H9 (cell line): ENCODE measurements at regions not wholly inside any gene's neighbourhood (a gene's known extent, or its start where the extent isn't known, plus 50 kb on each side); places are given as distances from the start of the nearest gene placed in this dataset.

Experiments used
- DNase-seq: peaks from one replicate; pipeline ENCODE4 v3.0.0-alpha.2; 2017
- H2AFZ ChIP-seq: one replicate; pipeline ENCODE4 v1.6.1; 2013; ENCODE audit warnings: mild to moderate bottlenecking, low read length, control low read depth, moderate library complexity
- H2AK5ac ChIP-seq: 2 replicates; pipeline ENCODE4 v1.6.1; 2013; ENCODE audit warnings: low read length, control low read depth, mixed read lengths; ENCODE audit not compliant: insufficient read length
- H2BK120ac ChIP-seq: one replicate; pipeline ENCODE4 v1.6.1; 2013; ENCODE audit warnings: low read depth, mild to moderate bottlenecking, low read length, control low read depth, inconsistent platforms; ENCODE audit not compliant: poor library complexity, severe bottlenecking
- H2BK12ac ChIP-seq: 2 replicates; pipeline ENCODE4 v1.6.1; 2013; ENCODE audit warnings: low read length, control low read depth, mixed read lengths, low read depth; ENCODE audit not compliant: insufficient read length
- H2BK15ac ChIP-seq: 2 replicates; pipeline ENCODE4 v1.6.1; 2013; ENCODE audit warnings: low read depth, low read length, control low read depth
- H2BK20ac ChIP-seq: one replicate; pipeline ENCODE4 v1.6.1; 2013; ENCODE audit warnings: low read depth, mild to moderate bottlenecking, low read length, control low read depth, inconsistent platforms; ENCODE audit not compliant: poor library complexity, severe bottlenecking
- H2BK5ac ChIP-seq: 2 replicates; pipeline ENCODE4 v1.6.1; 2013; ENCODE audit warnings: low read length, control low read depth, mixed read lengths; ENCODE audit not compliant: insufficient read length
- H3K14ac ChIP-seq: 2 replicates; pipeline ENCODE4 v1.6.1; 2013; ENCODE audit warnings: low read length, control low read depth; ENCODE audit not compliant: insufficient read depth
- H3K18ac ChIP-seq: 2 replicates; pipeline ENCODE4 v1.6.1; 2013; ENCODE audit warnings: low read depth, mild to moderate bottlenecking, mixed read lengths, low read length, control low read depth; ENCODE audit not compliant: insufficient read length
- H3K23ac ChIP-seq: 2 replicates; pipeline ENCODE4 v1.6.1; 2013; ENCODE audit warnings: low read length, control low read depth, mixed read lengths, low read depth; ENCODE audit not compliant: insufficient read length
- H3K23me2 ChIP-seq: 2 replicates; pipeline ENCODE4 v1.6.1; 2013; ENCODE audit warnings: low read depth, mild to moderate bottlenecking, mixed read lengths, low read length, control low read depth; ENCODE audit not compliant: insufficient read length, poor library complexity, severe bottlenecking
- H3K27ac ChIP-seq: 2 replicates; pipeline ENCODE4 v1.5.1; 2013; ENCODE audit warnings: low read length, control low read depth, mixed read lengths, low read depth; ENCODE audit not compliant: insufficient read length
- H3K27me3 ChIP-seq: 2 replicates; pipeline ENCODE4 v1.6.1; 2013; ENCODE audit warnings: low read length, control low read depth, inconsistent platforms; ENCODE audit not compliant: insufficient read depth
- H3K4ac ChIP-seq: 2 replicates; pipeline ENCODE4 v1.6.1; 2013; ENCODE audit warnings: low read depth, mild to moderate bottlenecking, control low read depth, inconsistent platforms, low read length, moderate library complexity
- H3K4me1 ChIP-seq: 2 replicates; pipeline ENCODE4 v1.6.1; 2013; ENCODE audit warnings: low read length, control low read depth, inconsistent platforms; ENCODE audit not compliant: insufficient read depth
- H3K4me2 ChIP-seq: 2 replicates; pipeline ENCODE4 v1.6.1; 2013; ENCODE audit warnings: low read length, control low read depth, mixed read lengths; ENCODE audit not compliant: insufficient read length, insufficient read depth
- H3K56ac ChIP-seq: 2 replicates; pipeline ENCODE4 v1.6.1; 2013; ENCODE audit warnings: low read depth, mild to moderate bottlenecking, mixed read lengths, low read length, control low read depth; ENCODE audit not compliant: insufficient read length
- H3K79me1 ChIP-seq: 2 replicates; pipeline ENCODE4 v1.6.1; 2013; ENCODE audit warnings: low read depth, mild to moderate bottlenecking, moderate library complexity, low read length, control low read depth, inconsistent platforms; ENCODE audit not compliant: insufficient read depth, poor library complexity, severe bottlenecking
- H3K79me2 ChIP-seq: 2 replicates; pipeline ENCODE4 v1.6.1; 2013; ENCODE audit warnings: low read length, control low read depth, inconsistent platforms; ENCODE audit not compliant: insufficient read depth
- H3K9ac ChIP-seq: 2 replicates; pipeline ENCODE4 v1.6.1; 2013; ENCODE audit warnings: low read length, control low read depth, mixed read lengths; ENCODE audit not compliant: insufficient read length; ENCODE audit errors: extremely low read depth
- H3K9me3 ChIP-seq: one replicate; pipeline ENCODE4 v1.6.1; 2013; ENCODE audit warnings: low read depth, low read length, inconsistent platforms; ENCODE audit not compliant: control insufficient read depth
- H3T11ph ChIP-seq: one replicate; pipeline ENCODE4 v1.6.1; 2013; ENCODE audit warnings: mild to moderate bottlenecking, low read length, control low read depth, inconsistent platforms
- H4K20me1 ChIP-seq: one replicate; pipeline ENCODE4 v1.6.1; 2013; ENCODE audit not compliant: control insufficient read depth, insufficient read length, insufficient read depth
- H4K5ac ChIP-seq: 2 replicates; pipeline ENCODE4 v1.6.1; 2013; ENCODE audit warnings: low read depth, mild to moderate bottlenecking, mixed read lengths, low read length, control low read depth; ENCODE audit not compliant: insufficient read length
- H4K8ac ChIP-seq: replicated peaks from 2 replicates; pipeline ENCODE4 v1.6.1; 2013; ENCODE audit warnings: low read length, control low read depth, mixed read lengths, low read depth; ENCODE audit not compliant: insufficient read length
- H4K91ac ChIP-seq: 2 replicates; pipeline ENCODE4 v1.6.1; 2013; ENCODE audit warnings: low read depth, mild to moderate bottlenecking, moderate library complexity, mixed read lengths, low read length, control low read depth; ENCODE audit not compliant: insufficient read length
- H3K27ac Mint-ChIP-seq, 3 experiments: 2 replicates in 2 of 3; 3 replicates in 1 of 3; pipeline ENCODE4 v1.8.0; 2020 to 2021; ENCODE audit warnings: mixed read lengths in 3 of 3, mild to moderate bottlenecking in 1 of 3, moderate library complexity in 1 of 3
- H3K27me3 Mint-ChIP-seq: 2 replicates; pipeline ENCODE4 v1.8.0; 2021; ENCODE audit warnings: low read depth, mild to moderate bottlenecking, moderate library complexity, mixed read lengths
- H3K36me3 Mint-ChIP-seq, 3 experiments: 2 replicates in 2 of 3; 3 replicates in 1 of 3; pipeline ENCODE4 v1.8.0; 2020 to 2021; ENCODE audit warnings: low read depth in 3 of 3, mixed read lengths in 3 of 3; ENCODE audit not compliant: insufficient read depth in 1 of 3
- H3K4me1 Mint-ChIP-seq, 2 experiments: 2 replicates each; pipeline ENCODE4 v1.8.0; 2020; ENCODE audit warnings: mixed read lengths in 2 of 2
- H3K4me3 Mint-ChIP-seq, 2 experiments: 2 replicates in 1 of 2; 3 replicates in 1 of 2; pipeline ENCODE4 v1.8.0; 2020 to 2021; ENCODE audit warnings: mild to moderate bottlenecking in 2 of 2, mixed read lengths in 2 of 2, moderate library complexity in 1 of 2
- H3K9me3 Mint-ChIP-seq, 2 experiments: 2 replicates in 1 of 2; 3 replicates in 1 of 2; pipeline ENCODE4 v1.8.0; 2020; ENCODE audit warnings: mild to moderate bottlenecking in 2 of 2, mixed read lengths in 2 of 2, moderate library complexity in 1 of 2
- CTCF ChIP-seq: fragments of 200-600 bp; sonication (generic); conservative IDR thresholded peaks from 3 replicates; pipeline ENCODE4 v1.8.0; 2021; ENCODE audit warnings: antibody characterized with exemption, mild to moderate bottlenecking
- WGBS: extraction: QIAGEN DNeasy Blood & Tissue Kit; methylation state at CpG from one replicate; pipeline ENCODE4 v1.1.7; 2013; ENCODE audit warnings: missing lambda C conversion rate, low lambda C conversion rate, mixed read lengths; ENCODE audit not compliant: insufficient read length; ENCODE audit errors: extremely low coverage; 5-methylcytosine and 5-hydroxymethylcytosine counted together

GRCh38 chr16:52727849-52728248 lies 180.9 kb upstream of the TOX3 start:
- Histone ChIP-seq H3K4me2 (no peak overlapping the region), H3K9me3 (peaks cover 12% of the 10 kb centered on the region), H3K56ac (no peak overlapping the region), H2BK12ac (no peak overlapping the region), H4K91ac (no peak overlapping the region), H3K23ac (no peak overlapping the region), H3K23me2 (no peaks in the 10 kb centered on the region), H3T11ph (no peak overlapping the region), H4K20me1 (no peaks in the 10 kb centered on the region), H3K14ac (no peak overlapping the region), H3K79me1 (no peaks in the 10 kb centered on the region), H2AFZ (no peak overlapping the region), H2BK5ac (no peak overlapping the region), H3K4me1 (no peaks in the 10 kb centered on the region; the same call in 1 of the 2 replicates), H3K4ac (no peak overlapping the region), H2AK5ac (no peak overlapping the region), H4K5ac (no peak overlapping the region), H2BK20ac (no peak overlapping the region), H3K18ac (no peak overlapping the region), H3K79me2 (no peaks in the 10 kb centered on the region), H3K9ac (no peak overlapping the region), H4K8ac (no peak overlapping the region), H3K27me3 (no peaks in the 10 kb centered on the region), H3K27ac (no peak overlapping the region), H2BK15ac (no peak overlapping the region), H2BK120ac (no peak overlapping the region)
- peaks cover 35 to 42% of the 10 kb centered on the region in 2 experiments for H3K9me3 Mint-ChIP-seq
- H3K4me3 Mint-ChIP-seq: no peak overlapping the region
- no peaks in the 10 kb centered on the region for H3K27me3 Mint-ChIP-seq
- no peak for TF ChIP-seq CTCF
- WGBS: no CpG with 5 or more reads among the region's 4 CpGs
- no peak for DNase-seq
- H3K4me1 Mint-ChIP-seq: peaks cover 4 to 5% of the 10 kb centered on the region in 2 experiments; a peak in 3 of 4 replicates
- H3K36me3 Mint-ChIP-seq: peaks cover 13 to 45% (median 31%) of the 10 kb centered on the region in 3 experiments
- H3K27ac Mint-ChIP-seq: no peak overlapping the region
